HuH-7.5 (cell line): ENCODE measurements at regions not wholly inside any gene's neighbourhood (a gene's known extent, or its start where the extent isn't known, plus 50 kb on each side); places are given as distances from the start of the nearest gene placed in this dataset.

Source experiments
- DNase-seq: peaks from one replicate; pipeline ENCODE4 v3.0.0; 2011; ENCODE audit warnings: low spot score

DNA sequence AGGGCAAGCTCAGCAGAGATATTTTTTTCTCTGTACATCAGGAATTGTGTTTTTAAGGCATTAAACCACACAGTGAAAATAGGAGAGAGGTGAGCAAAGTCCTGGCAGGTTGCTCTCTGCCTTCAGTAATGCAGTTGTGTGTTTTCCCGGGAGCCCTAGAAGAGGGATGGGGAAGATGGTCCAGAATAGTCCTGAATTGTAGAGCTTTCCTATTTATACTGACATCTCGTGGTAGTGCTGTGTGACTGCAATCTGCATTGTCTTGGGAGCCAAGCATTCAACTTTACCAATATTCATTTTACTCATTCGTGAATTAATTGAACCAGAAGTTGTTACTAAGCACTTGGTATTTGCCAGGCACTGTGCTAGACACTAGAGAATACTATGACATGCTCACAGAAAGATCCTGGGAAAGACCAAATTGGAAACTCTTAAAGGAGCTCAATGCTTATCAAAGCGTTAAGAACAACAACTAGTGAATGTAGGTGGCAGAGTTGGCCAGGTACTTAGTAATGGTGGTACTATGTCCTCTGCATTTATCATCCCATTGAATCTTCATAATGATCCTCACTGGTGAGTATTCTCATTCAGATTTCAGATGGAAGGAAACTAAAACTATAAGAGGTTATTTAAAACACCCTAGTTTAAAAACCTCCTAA, 214.6 kb downstream of the TRIB2 start:
- peak; percentile 36 for DNase-seq

DNA sequence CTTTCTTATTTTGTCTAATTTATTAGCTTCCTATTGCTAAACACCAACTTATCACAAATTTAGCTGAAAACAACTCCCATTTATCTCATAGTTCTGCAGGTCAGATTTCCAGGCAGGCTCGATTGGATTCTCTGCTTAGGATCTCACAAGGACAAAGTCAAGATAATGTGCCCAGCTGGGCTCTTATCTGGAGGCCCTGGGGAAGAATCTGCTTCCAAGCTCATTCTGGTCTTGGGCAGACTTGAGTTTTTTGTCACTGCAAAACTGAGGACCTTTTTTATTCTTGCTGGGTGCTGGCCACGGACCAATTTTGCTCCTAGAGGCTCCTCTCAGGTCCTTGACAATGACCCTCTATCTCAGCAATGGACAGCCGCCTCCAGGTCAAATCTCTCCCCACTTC, 215.5 kb downstream of the TRIB2 start:
- no peak for DNase-seq

GRCh38 chr2:12934146-12934756, 217.5 kb downstream of the TRIB2 start:
- no peak for DNase-seq

DNA sequence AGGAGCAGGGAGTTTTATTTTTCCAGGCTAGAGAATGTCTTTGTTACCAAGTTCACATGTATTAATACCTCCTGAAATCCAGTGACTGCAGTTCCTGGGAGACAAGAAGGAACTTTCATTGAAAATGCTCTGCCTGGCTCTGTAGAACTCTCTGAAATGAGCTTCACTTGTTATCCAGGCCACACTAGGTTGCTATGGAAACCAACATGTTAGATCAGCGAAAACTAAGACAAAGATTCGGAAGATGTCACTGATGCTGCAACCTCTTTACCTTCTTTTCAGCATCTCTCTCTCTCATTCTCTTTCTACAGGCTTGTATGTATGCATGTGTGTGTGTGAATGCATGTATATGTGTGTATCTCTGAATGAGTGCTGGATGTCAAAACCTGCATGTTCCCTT, 218.5 kb downstream of the TRIB2 start:
- no peak for DNase-seq

GRCh38 chr2:12935796-12936195, 219.1 kb downstream of the TRIB2 start:
- no peak for DNase-seq

- no peak for DNase-seq
Observed at GRCh38 chr2:12941203-12941602, 224.5 kb downstream of the TRIB2 start.

- DNase-seq: no peak
Observed at GRCh38 chr2:12948231-12948960, 231.7 kb downstream of the TRIB2 start.

DNA sequence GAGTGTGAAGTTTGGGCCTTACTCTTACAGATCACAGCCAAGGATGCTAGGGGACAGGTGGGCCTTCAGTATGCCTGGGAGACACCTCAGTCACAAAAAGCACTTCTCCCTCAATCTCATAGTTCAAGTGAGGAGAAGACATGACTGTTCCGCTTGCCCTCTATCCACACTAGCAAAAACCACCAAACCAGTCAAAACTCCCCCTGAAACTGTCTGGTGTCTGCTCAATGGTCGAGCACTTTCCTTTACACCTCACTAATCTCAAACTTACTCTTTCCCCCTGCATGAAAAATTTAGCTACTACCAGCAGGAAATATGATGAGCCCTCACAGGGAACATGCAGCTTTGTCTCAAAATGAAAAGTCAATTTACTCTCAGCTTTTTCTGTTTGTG, 232.2 kb downstream of the TRIB2 start:
- no peak for DNase-seq

DNA sequence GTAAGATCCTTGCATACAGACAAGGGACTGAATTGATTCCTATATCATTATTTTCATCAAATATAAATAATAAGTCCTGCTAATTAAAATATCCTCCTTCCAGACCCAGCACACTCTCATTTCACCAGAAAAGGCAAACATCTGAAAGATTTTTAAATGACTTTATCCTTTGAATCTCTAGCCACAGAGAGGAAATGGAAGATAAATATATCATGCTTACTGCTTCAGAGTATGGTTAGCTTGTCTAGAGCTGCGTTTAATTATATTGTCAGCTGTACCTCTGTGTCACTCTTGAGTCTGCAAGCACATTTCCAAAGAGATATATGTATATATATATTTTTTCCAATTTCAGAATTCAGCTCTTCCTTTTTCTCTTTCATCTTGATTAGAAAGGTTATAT, 232.7 kb downstream of the TRIB2 start:
- DNase-seq: no peak

GRCh38 chr2:12950174-12950573, 233.4 kb downstream of the TRIB2 start:
- DNase-seq: no peak

DNA sequence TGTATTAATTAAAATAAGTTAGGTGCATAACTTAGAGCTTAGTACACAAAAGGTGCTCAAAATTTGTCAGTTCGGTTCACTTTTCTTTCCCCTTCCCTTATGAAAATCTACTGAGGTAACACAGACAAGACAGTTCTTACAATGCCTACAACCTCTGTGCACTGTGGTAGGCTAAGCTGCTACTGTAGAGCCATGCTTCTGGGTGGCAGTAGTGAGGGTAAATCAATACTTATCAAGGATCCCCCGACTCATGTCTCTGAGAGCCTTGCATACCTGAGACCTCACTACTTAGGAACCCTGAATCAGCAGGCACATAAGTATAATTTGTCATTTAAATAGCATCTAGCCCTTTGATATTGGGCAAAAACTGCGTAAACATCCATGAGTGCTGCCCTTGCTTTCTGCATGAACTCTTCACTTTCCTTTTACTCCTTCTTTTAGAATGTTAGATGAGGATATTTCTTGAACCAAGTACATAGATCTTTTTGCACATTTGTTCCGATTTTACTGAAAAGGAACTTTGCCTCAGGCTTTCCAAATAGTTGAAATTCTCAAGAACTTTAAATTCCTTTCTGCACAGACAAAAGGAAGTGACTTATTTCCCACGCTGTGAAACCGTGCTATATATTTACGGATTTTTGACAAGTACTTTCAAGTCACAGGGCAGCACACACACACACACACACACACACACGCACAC, 234.4 kb downstream of the TRIB2 start:
- DNase-seq: no peak

DNA sequence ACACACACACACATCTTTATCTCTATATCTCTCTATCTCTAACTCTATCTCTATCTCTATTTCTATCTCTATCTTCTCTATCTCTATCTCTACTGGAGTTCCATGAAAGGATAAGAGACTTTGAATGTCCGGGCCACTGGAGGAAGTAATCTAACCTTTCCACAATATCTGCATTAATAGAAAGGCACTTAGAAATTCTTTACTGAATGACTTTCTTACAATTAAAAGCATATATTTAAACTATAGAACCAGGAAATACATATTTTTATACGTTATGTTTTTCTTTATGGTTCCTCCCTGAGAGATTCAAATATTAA, 234.9 kb downstream of the TRIB2 start:
- DNase-seq: no peak

DNA sequence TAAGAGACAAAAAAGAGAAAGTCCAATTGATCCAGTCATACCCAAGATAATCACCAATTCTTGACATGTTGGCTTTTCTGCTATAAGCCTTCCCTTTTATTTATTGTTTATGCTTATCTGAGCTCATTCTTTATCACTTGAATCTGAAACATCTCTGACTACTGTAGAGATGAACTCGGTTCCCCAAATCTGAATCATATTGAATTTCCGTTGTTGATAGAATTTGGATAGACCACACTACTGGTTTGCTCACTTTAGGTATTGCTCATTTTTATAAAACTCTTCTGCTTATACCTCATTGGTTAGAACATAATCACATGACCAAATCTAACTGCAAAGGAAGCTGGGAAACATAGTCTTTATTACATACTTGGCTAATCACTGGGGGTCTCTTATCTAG, 236.9 kb downstream of the TRIB2 start:
- no peak for DNase-seq

GRCh38 chr2:12955864-12956263, 239.1 kb downstream of the TRIB2 start:
- DNase-seq: no peak

DNA sequence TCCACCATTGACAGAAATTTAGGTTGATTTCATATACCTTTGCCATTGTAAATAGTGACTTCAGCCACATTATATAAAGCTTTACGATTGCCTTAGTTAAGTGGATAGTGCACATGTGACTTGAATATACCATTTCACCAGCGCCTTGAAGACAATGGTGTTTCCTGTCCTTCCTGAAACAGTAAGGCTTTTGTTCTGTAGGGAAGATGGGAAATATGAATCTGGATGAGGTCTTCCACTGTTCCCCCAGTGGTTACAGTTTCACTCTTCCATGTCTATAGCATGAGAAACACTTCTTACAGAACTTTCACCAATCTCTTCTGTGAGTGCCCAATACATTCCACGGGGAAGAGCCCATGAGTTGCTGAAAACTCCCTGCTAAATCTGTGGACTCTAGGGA, 240.5 kb downstream of the TRIB2 start:
- DNase-seq: no peak

DNA sequence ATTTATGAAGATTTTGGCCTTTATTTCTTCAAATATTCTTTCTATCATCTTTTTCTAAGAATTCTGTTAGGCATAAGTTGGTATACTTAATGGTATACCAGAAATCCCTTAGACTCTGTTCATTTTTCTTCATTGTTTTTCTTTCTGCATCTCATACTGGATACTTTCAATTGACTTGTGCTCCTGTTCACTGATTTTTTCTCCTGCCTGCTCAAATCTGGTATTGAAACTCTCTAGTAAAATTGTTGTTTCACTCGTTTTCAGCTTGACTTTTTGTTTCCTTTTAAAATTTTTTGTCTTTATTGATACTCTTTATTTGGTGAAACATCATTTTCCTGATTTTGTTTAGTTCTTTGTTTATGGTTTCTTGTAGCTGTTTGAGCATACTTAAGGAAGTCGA, 243.2 kb downstream of the TRIB2 start:
- no peak for DNase-seq

- DNase-seq: no peak
Observed at GRCh38 chr2:12960671-12961070, 243.9 kb downstream of the TRIB2 start.

GRCh38 chr2:12964904-12965539, 248.3 kb downstream of the TRIB2 start:
- no peak for DNase-seq

- DNase-seq: no peak
Observed at GRCh38 chr2:12965540-12966269, 249.0 kb downstream of the TRIB2 start.

- no peak for DNase-seq
Observed at GRCh38 chr2:12967804-12968203, 251.1 kb downstream of the TRIB2 start.

GRCh38 chr2:12968399-12968798, 251.7 kb downstream of the TRIB2 start:
- no peak for DNase-seq

DNA sequence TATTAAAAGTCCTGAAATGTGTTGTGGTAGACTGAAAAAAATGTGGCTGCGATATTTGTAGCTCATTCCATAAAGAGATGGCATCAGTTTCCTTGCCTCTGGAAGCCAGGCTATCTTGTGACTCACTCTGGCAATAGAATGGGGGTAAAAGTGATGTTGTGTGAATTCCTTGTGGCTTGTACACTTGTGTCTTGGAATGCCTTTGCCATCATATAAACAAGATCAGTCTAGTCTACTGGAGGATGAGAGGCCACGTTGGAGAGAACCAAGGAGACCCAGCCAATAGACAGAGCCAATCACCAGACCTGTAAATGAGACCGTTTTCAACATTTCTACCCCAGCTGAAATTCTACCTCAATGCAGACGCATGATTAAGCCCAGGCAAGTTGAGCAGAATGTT, 254.1 kb downstream of the TRIB2 start:
- DNase-seq: no peak
